WTC11 (cell line): ENCODE measurements at regions not wholly inside any gene's neighbourhood (a gene's known extent, or its start where the extent isn't known, plus 50 kb on each side); places are given as distances from the start of the nearest gene placed in this dataset.

ENCODE experiments used
- ATAC-seq: fragments of 200-7000 bp; cut with Tn5 transposase; 2 replicates; pipeline ENCODE4 v1.10.0; 2021; ENCODE audit warnings: mild to moderate bottlenecking, moderate library complexity
- CTCF ChIA-PET: fragments of 300-600 bp; sonication (Branson Sonifier 250); formaldehyde crosslinking; loops from one replicate; lab custom pipeline; 2021; ENCODE audit warnings: antibody characterized with exemption; lab: Charles Lee
- POLR2A ChIA-PET: fragments of 350-600 bp; sonication (Branson Sonifier 250); formaldehyde crosslinking; loops from one replicate; lab custom pipeline; 2021; ENCODE audit warnings: antibody characterized with exemption; lab: Charles Lee
- DNase-seq: peaks from one replicate; pipeline ENCODE4 v3.0.0; 2021; ENCODE audit warnings: low spot score
- H3K27ac Mint-ChIP-seq: 2 replicates; pipeline ENCODE4 v1.8.0; 2021; ENCODE audit warnings: mixed read lengths
- H3K27me3 Mint-ChIP-seq: 2 replicates; pipeline ENCODE4 v1.8.0; 2021; ENCODE audit warnings: low read depth, mild to moderate bottlenecking, moderate library complexity, mixed read lengths
- H3K36me3 Mint-ChIP-seq: 2 replicates; pipeline ENCODE4 v1.8.0; 2021; ENCODE audit warnings: mixed read lengths
- H3K4me1 Mint-ChIP-seq: 2 replicates; pipeline ENCODE4 v1.8.0; 2022; ENCODE audit warnings: mixed read lengths
- H3K4me3 Mint-ChIP-seq: 2 replicates; pipeline ENCODE4 v1.8.0; 2021; ENCODE audit warnings: mild to moderate bottlenecking, moderate library complexity, mixed read lengths
- H3K9me3 Mint-ChIP-seq: 2 replicates; pipeline ENCODE4 v1.8.0; 2021; ENCODE audit warnings: mixed read lengths
- CTCF ChIP-seq: fragments of 200-600 bp; IDR thresholded peaks from 2 replicates; pipeline ENCODE4 v1.8.0; 2022; ENCODE audit warnings: antibody characterized with exemption
- ESRRA ChIP-seq: sonication (generic); formaldehyde crosslinking; IDR thresholded peaks from 2 replicates; pipeline ENCODE4 v1.8.1; 2022; ENCODE audit warnings: mild to moderate bottlenecking, missing genetic modification reagents, borderline replicate concordance
- FOXK1 ChIP-seq: sonication (generic); formaldehyde crosslinking; IDR thresholded peaks from 2 replicates; pipeline ENCODE4 v1.8.0; 2022; ENCODE audit warnings: mild to moderate bottlenecking, moderate library complexity, missing genetic modification reagents
- FOXP1 ChIP-seq: sonication (generic); formaldehyde crosslinking; IDR thresholded peaks from 2 replicates; pipeline ENCODE4 v1.8.0; 2022; ENCODE audit warnings: missing genetic modification reagents, mild to moderate bottlenecking, moderate library complexity, borderline replicate concordance
- GTF2I ChIP-seq: fragments of 250-450 bp; sonication (Bioruptor Pico); conservative IDR thresholded peaks from 2 replicates; pipeline ENCODE4 v1.4.0; 2021; ENCODE audit warnings: mild to moderate bottlenecking
- JUN ChIP-seq: sonication (generic); formaldehyde crosslinking; IDR thresholded peaks from 2 replicates; pipeline ENCODE4 v1.8.0; 2023; ENCODE audit warnings: mild to moderate bottlenecking, missing genetic modification reagents
- MXD4 ChIP-seq: fragments of 250-450 bp; sonication (Bioruptor Pico); IDR thresholded peaks from 2 replicates; pipeline ENCODE4 v1.8.0; 2021; ENCODE audit warnings: mild to moderate bottlenecking, moderate library complexity, borderline replicate concordance
- NFATC4 ChIP-seq: fragments of 250-450 bp; sonication (Bioruptor Pico); IDR thresholded peaks from 2 replicates; pipeline ENCODE4 v1.9.0; 2021; ENCODE audit warnings: mild to moderate bottlenecking
- NR1H2 ChIP-seq: sonication (generic); formaldehyde crosslinking; IDR thresholded peaks from 2 replicates; pipeline ENCODE4 v1.9.0; 2021; ENCODE audit warnings: mild to moderate bottlenecking, moderate library complexity, missing genetic modification reagents
- SMAD3 ChIP-seq: sonication (generic); formaldehyde crosslinking; IDR thresholded peaks from 2 replicates; pipeline ENCODE4 v1.8.0; 2022; ENCODE audit warnings: missing genetic modification reagents, mild to moderate bottlenecking, borderline replicate concordance
- SMAD4 ChIP-seq: sonication (generic); formaldehyde crosslinking; IDR thresholded peaks from 2 replicates; pipeline ENCODE4 v1.8.0; 2022; ENCODE audit warnings: mild to moderate bottlenecking, missing genetic modification reagents
- SOX15 ChIP-seq: fragments of 250-450 bp; sonication (Bioruptor Pico); IDR thresholded peaks from 2 replicates; pipeline ENCODE4 v1.9.0; 2021; ENCODE audit warnings: mild to moderate bottlenecking
- TCF7 ChIP-seq: sonication (generic); formaldehyde crosslinking; IDR thresholded peaks from 2 replicates; pipeline ENCODE4 v1.8.0; 2022; ENCODE audit warnings: mild to moderate bottlenecking, low read depth, missing genetic modification reagents, moderate library complexity
- TEAD1 ChIP-seq: sonication (generic); formaldehyde crosslinking; IDR thresholded peaks from 2 replicates; pipeline ENCODE4 v1.8.0; 2022; ENCODE audit warnings: mild to moderate bottlenecking, missing genetic modification reagents
- ZMAT4 ChIP-seq: fragments of 250-450 bp; sonication (Bioruptor Pico); IDR thresholded peaks from 2 replicates; pipeline ENCODE4 v1.9.0; 2021; ENCODE audit warnings: mild to moderate bottlenecking
- ZNF121 ChIP-seq: sonication (generic); formaldehyde crosslinking; IDR thresholded peaks from 2 replicates; pipeline ENCODE4 v1.8.0; 2023; ENCODE audit warnings: missing genetic modification reagents
- ZNF138 ChIP-seq: sonication (generic); formaldehyde crosslinking; conservative IDR thresholded peaks from 2 replicates; pipeline ENCODE4 v1.8.1; 2022; ENCODE audit warnings: mild to moderate bottlenecking, moderate library complexity, missing genetic modification reagents
- ZNF317 ChIP-seq: sonication (generic); formaldehyde crosslinking; IDR thresholded peaks from 2 replicates; pipeline ENCODE4 v1.8.1; 2023; ENCODE audit warnings: low read depth, mild to moderate bottlenecking, moderate library complexity, missing genetic modification reagents, borderline replicate concordance
- ZNF416 ChIP-seq: fragments of 250-450 bp; sonication (Bioruptor Pico); IDR thresholded peaks from 2 replicates; pipeline ENCODE4 v1.9.0; 2021; ENCODE audit warnings: mild to moderate bottlenecking, inconsistent platforms
- ZNF423 ChIP-seq: fragments of 250-450 bp; sonication (Bioruptor Pico); IDR thresholded peaks from 2 replicates; pipeline ENCODE4 v2.1.2; 2022; ENCODE audit warnings: mild to moderate bottlenecking, moderate library complexity
- ZSCAN18 ChIP-seq: fragments of 250-450 bp; sonication (Bioruptor Pico); IDR thresholded peaks from 2 replicates; pipeline ENCODE4 v2.1.2; 2022; ENCODE audit warnings: mild to moderate bottlenecking, moderate library complexity
- TF ChIP-seq, protein P1 (sequence below): fragments of 250-450 bp; sonication (Bioruptor Pico); conservative IDR thresholded peaks from 2 replicates; pipeline ENCODE4 v1.9.0; 2021; ENCODE audit warnings: mild to moderate bottlenecking
- TF ChIP-seq, protein P2 (sequence below): sonication (generic); formaldehyde crosslinking; IDR thresholded peaks from 2 replicates; pipeline ENCODE4 v1.8.1; 2022; ENCODE audit warnings: low read depth, missing genetic modification reagents, borderline replicate concordance
- TF ChIP-seq, protein P3 (sequence below): sonication (generic); formaldehyde crosslinking; IDR thresholded peaks from 2 replicates; pipeline ENCODE4 v1.8.1; 2023; ENCODE audit warnings: mild to moderate bottlenecking, missing genetic modification reagents, moderate library complexity
- TF ChIP-seq, protein P4 (sequence below): sonication (generic); formaldehyde crosslinking; IDR thresholded peaks from 2 replicates; pipeline ENCODE4 v1.8.0; 2022; ENCODE audit warnings: mild to moderate bottlenecking, missing genetic modification reagents

GRCh38 chr12:59096246-59096645 lies 175.9 kb upstream of the LRIG3 start:
- DNase-seq (no peak), ATAC-seq (no peak)
- TF ChIP-seq NFATC4 (CRISPR knock-in tag) (no peak), ZNF121 (no peak), GTF2I (CRISPR knock-in tag) (no peak), ZNF416 (CRISPR knock-in tag) (no peak), TCF7 (no peak), TEAD1 (CRISPR knock-in tag) (no peak), NR1H2 (CRISPR knock-in tag) (no peak), ZNF423 (CRISPR knock-in tag) (no peak)
- TF ChIP-seq, protein P1, sequence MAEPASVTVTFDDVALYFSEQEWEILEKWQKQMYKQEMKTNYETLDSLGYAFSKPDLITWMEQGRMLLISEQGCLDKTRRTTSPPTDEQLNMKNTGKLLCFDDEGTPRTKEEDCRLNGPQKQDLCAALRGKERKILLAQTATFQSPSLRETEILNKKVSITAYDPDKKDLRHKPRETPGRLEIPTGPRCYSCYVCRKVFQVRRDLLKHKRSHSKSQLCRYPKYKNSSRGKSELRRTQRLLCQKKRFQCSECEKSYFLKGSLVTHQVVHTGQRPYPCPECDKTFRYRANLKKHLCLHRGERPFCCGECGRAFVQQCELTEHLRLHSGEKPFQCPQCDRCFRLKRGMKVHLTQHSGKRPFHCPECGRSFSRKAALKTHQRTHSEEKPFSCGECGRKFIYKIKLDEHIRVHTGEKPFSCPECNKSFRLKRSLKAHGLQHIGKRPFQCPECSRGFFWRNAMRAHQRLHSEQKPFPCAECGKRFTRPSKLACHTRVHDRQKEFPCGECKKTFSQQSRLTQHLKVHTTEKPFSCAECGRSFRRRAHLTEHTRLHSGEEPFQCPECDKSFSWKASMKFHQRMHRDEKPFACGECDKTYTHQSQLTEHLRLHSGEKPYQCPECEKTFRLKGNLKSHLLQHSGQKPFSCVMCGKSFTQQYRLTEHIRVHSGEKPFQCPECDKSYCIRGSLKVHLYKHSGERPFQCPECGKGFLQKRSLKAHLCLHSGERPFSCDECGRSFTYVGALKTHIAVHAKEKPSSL = no peak
- TF ChIP-seq, protein P2, sequence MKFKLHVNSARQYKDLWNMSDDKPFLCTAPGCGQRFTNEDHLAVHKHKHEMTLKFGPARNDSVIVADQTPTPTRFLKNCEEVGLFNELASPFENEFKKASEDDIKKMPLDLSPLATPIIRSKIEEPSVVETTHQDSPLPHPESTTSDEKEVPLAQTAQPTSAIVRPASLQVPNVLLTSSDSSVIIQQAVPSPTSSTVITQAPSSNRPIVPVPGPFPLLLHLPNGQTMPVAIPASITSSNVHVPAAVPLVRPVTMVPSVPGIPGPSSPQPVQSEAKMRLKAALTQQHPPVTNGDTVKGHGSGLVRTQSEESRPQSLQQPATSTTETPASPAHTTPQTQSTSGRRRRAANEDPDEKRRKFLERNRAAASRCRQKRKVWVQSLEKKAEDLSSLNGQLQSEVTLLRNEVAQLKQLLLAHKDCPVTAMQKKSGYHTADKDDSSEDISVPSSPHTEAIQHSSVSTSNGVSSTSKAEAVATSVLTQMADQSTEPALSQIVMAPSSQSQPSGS (CRISPR knock-in tag) = no peak
- Mint-ChIP-seq H3K36me3 (no peaks in the 10 kb centered on the region), H3K4me3 (no peak overlapping the region), H3K27me3 (no peaks in the 10 kb centered on the region), H3K9me3 (no peaks in the 10 kb centered on the region), H3K27ac (no peak overlapping the region), H3K4me1 (peaks cover 20% of the 10 kb centered on the region)
- POLR2A ChIA-PET = no interaction called here
- CTCF ChIA-PET = interaction anchor here (0.6 kb wide), 1 partner anchor 555 kb away, joined by 4 read pairs; no protein-coding TSS in a partner anchor

GRCh38 chr12:59093073-59093772 lies 172.9 kb upstream of the LRIG3 start:
- Mint-ChIP-seq H3K36me3 (no peaks in the 10 kb centered on the region), H3K4me1 (peaks cover 15% of the 10 kb centered on the region), H3K27me3 (no peaks in the 10 kb centered on the region), H3K27ac (no peak overlapping the region), H3K4me3 (no peak overlapping the region), H3K9me3 (no peaks in the 10 kb centered on the region)
- ChIA-PET CTCF (interaction anchor here (1.0 to 1.4 kb wide), 3 partner anchors 20 to 57 kb away, joined by 3 to 5 read pairs (median 5); no protein-coding TSS in a partner anchor), POLR2A (no interaction called here)
- DNase-seq (no peak), ATAC-seq (no peak)
- TF ChIP-seq ZNF317 (no peak), ZSCAN18 (no peak), FOXK1 (no peak), ZNF138 (CRISPR knock-in tag) (no peak), ESRRA (no peak), MXD4 (CRISPR knock-in tag) (no peak), SOX15 (no peak), JUN (CRISPR knock-in tag) (no peak), CTCF (no peak), FOXP1 (CRISPR knock-in tag) (no peak), ZMAT4 (CRISPR knock-in tag) (no peak), GTF2I (CRISPR knock-in tag) (no peak), SMAD3 (CRISPR knock-in tag) (no peak), SMAD4 (CRISPR knock-in tag) (no peak)
- TF ChIP-seq, protein P3, sequence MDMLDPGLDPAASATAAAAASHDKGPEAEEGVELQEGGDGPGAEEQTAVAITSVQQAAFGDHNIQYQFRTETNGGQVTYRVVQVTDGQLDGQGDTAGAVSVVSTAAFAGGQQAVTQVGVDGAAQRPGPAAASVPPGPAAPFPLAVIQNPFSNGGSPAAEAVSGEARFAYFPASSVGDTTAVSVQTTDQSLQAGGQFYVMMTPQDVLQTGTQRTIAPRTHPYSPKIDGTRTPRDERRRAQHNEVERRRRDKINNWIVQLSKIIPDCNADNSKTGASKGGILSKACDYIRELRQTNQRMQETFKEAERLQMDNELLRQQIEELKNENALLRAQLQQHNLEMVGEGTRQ (CRISPR knock-in tag) = no peak
- TF ChIP-seq, protein P4, sequence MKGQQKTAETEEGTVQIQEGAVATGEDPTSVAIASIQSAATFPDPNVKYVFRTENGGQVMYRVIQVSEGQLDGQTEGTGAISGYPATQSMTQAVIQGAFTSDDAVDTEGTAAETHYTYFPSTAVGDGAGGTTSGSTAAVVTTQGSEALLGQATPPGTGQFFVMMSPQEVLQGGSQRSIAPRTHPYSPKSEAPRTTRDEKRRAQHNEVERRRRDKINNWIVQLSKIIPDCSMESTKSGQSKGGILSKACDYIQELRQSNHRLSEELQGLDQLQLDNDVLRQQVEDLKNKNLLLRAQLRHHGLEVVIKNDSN (CRISPR knock-in tag) = no peak
